DOHH2 (cell line): ENCODE measurements at regions not wholly inside any gene's neighbourhood (a gene's known extent, or its start where the extent isn't known, plus 50 kb on each side); places are given as distances from the start of the nearest gene placed in this dataset.

Experiments used
- H3F3A ChIP-seq: fragments of 200-600 bp; sonication (generic), shearing (Covaris generic); 2 replicates; pipeline ENCODE4 v1.6.0; 2016; ENCODE audit warnings: antibody characterized with exemption, mild to moderate bottlenecking; ENCODE audit not compliant: control insufficient read depth, insufficient read depth
- H3K27ac ChIP-seq: fragments of 200-600 bp; sonication (generic); 2 replicates; pipeline ENCODE4 v1.5.1; 2014; ENCODE audit warnings: low read depth, mild to moderate bottlenecking, low read length, moderate library complexity
- H3K27me3 ChIP-seq: fragments of 200-600 bp; sonication (generic); 2 replicates; pipeline ENCODE4 v1.6.1; 2014; ENCODE audit warnings: mild to moderate bottlenecking, low read length, mixed read lengths; ENCODE audit not compliant: control insufficient read depth
- H3K36me3 ChIP-seq: fragments of 200-600 bp; sonication (generic); 2 replicates; pipeline ENCODE4 v1.6.1; 2014; ENCODE audit warnings: mild to moderate bottlenecking, low read length, moderate library complexity, mixed read lengths; ENCODE audit not compliant: control insufficient read depth
- H3K4me1 ChIP-seq: fragments of 200-600 bp; sonication (generic); 2 replicates; pipeline ENCODE4 v1.6.1; 2014; ENCODE audit warnings: mild to moderate bottlenecking, low read length, mixed read lengths; ENCODE audit not compliant: control insufficient read depth
- H3K4me2 ChIP-seq: fragments of 200-600 bp; sonication (generic); 2 replicates; pipeline ENCODE4 v1.6.0; 2014; ENCODE audit warnings: mild to moderate bottlenecking, low read length, moderate library complexity
- H3K4me3 ChIP-seq: fragments of 200-600 bp; sonication (generic); 2 replicates; pipeline ENCODE4 v1.5.1; 2014; ENCODE audit warnings: mild to moderate bottlenecking, low read length, mixed read lengths
- H3K79me2 ChIP-seq: fragments of 200-600 bp; sonication (generic); 2 replicates; pipeline ENCODE4 v1.6.1; 2014; ENCODE audit warnings: mild to moderate bottlenecking, low read length, mixed read lengths; ENCODE audit not compliant: control insufficient read depth
- H3K9me2 ChIP-seq: fragments of 200-600 bp; sonication (generic); replicated peaks from 2 replicates; pipeline ENCODE4 v1.6.1; 2014; ENCODE audit warnings: mild to moderate bottlenecking, low read length, mixed read lengths; ENCODE audit not compliant: control insufficient read depth
- H3K9me3 ChIP-seq: fragments of 200-600 bp; sonication (generic); 2 replicates; pipeline ENCODE4 v1.6.1; 2014; ENCODE audit warnings: antibody characterized with exemption, low read length, mixed read lengths; ENCODE audit not compliant: control insufficient read depth, insufficient read depth
- H4K20me1 ChIP-seq: fragments of 200-600 bp; sonication (generic); 2 replicates; pipeline ENCODE4 v1.6.0; 2014; ENCODE audit warnings: low read depth, mild to moderate bottlenecking, antibody characterized with exemption, low read length, moderate library complexity; ENCODE audit not compliant: control insufficient read depth, insufficient read depth
- EZH2phosphoT487 ChIP-seq: fragments of 200-600 bp; sonication (generic); IDR thresholded peaks from 2 replicates; pipeline ENCODE4 v1.6.1; 2017; ENCODE audit warnings: borderline replicate concordance, mild to moderate bottlenecking, antibody characterized with exemption, low read length, moderate library complexity, mixed read lengths
- TF ChIP-seq, protein P1 (sequence below): fragments of 200-600 bp; sonication (generic); IDR thresholded peaks from one replicate; pipeline ENCODE4 v1.5.1; 2014; ENCODE audit warnings: antibody characterized with exemption, mild to moderate bottlenecking, low read depth, low read length; ENCODE audit not compliant: poor library complexity, severe bottlenecking

DNA sequence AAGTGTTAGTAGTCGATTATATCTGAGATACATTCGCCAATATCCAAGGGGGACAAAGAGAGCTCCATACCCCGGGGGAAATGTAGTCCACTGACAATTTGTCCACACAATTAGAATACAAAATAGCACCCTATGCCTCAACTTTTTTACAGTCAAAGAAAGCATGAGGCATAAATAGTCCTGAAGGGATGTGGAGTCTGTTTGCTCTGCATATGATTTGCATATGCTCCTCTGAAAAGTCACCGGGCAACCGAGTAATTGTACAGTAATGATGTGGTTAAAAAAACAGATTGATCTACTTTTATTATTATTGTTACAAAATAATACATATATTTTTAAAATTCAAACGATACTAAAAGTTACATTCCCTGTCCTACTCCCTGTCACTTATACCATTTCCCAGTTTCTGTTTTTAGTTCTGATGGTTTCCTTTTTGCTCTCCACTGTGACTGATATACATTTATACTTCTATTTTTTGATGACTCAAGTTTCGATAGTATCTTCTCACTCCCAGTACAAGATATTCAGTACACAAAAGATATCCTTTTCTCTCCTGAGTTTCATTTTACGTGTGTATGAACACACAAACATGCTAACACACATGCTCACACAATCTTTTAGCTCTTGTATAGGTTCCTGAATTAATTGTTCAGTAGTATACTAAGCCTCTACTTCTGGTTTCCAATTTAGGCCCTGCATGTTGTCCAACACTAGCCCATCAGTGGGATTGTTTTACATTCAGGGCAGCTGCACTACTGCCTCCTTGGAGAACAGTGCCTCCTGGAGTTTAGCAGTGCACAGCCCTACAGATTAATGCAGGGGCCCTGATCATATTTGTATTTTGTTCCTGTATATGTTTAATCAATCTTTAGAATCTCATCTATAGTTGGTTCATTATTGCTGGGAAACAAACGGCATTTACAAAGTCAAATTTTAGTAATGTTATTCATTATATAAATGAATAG, 130.9 kb downstream of the TES start:
- H3K9me2 ChIP-seq: no peaks in the 10 kb centered on the region

DNA sequence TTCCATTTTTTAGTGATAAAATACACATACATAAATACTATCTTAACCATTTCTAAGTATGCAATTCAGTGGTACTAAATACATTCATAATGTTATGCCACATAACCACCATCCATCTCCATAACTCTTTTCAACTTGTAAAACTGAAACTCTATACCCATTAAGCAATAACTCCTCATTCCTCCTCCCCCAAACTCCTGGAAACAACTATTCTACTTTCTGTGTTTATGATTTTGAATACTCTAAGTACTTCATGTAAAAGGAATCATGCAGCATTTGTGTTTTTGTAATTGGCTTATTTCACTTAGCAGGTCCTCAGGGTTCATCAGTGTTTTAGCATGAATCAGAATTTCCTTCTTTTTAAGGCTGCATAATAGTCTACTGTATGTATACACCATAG, 131.8 kb downstream of the TES start:
- no peaks in the 10 kb centered on the region for H3K9me3 ChIP-seq
- no peak overlapping the region for H3K4me3 ChIP-seq
- H3K27me3 ChIP-seq: no peaks in the 10 kb centered on the region
- no peaks in the 10 kb centered on the region for H3K9me2 ChIP-seq
- H3K4me2 ChIP-seq: no peak overlapping the region
- H3K79me2 ChIP-seq: no peaks in the 10 kb centered on the region
- H3K36me3 ChIP-seq: no peaks in the 10 kb centered on the region
- no peak overlapping the region for H3K27ac ChIP-seq
- no peaks in the 10 kb centered on the region for H3F3A ChIP-seq
- no peaks in the 10 kb centered on the region for H3K4me1 ChIP-seq
- TF ChIP-seq, protein P1, sequence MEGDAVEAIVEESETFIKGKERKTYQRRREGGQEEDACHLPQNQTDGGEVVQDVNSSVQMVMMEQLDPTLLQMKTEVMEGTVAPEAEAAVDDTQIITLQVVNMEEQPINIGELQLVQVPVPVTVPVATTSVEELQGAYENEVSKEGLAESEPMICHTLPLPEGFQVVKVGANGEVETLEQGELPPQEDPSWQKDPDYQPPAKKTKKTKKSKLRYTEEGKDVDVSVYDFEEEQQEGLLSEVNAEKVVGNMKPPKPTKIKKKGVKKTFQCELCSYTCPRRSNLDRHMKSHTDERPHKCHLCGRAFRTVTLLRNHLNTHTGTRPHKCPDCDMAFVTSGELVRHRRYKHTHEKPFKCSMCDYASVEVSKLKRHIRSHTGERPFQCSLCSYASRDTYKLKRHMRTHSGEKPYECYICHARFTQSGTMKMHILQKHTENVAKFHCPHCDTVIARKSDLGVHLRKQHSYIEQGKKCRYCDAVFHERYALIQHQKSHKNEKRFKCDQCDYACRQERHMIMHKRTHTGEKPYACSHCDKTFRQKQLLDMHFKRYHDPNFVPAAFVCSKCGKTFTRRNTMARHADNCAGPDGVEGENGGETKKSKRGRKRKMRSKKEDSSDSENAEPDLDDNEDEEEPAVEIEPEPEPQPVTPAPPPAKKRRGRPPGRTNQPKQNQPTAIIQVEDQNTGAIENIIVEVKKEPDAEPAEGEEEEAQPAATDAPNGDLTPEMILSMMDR: no peak
- TF ChIP-seq EZH2phosphoT487: no peak
- no peaks in the 10 kb centered on the region for H4K20me1 ChIP-seq

More for the DNA sequence above, 130.9 kb downstream of the TES start:
- Histone ChIP-seq H3K4me3 (no peak overlapping the region), H3K27me3 (no peaks in the 10 kb centered on the region), H3K9me3 (no peaks in the 10 kb centered on the region), H3K4me2 (no peak overlapping the region), H3K36me3 (no peaks in the 10 kb centered on the region), H4K20me1 (no peaks in the 10 kb centered on the region), H3F3A (no peaks in the 10 kb centered on the region), H3K27ac (no peak overlapping the region), H3K4me1 (no peaks in the 10 kb centered on the region), H3K79me2 (no peaks in the 10 kb centered on the region)
- TF ChIP-seq EZH2phosphoT487: no peak
- TF ChIP-seq, protein P1: peak; percentile 18

DNA sequence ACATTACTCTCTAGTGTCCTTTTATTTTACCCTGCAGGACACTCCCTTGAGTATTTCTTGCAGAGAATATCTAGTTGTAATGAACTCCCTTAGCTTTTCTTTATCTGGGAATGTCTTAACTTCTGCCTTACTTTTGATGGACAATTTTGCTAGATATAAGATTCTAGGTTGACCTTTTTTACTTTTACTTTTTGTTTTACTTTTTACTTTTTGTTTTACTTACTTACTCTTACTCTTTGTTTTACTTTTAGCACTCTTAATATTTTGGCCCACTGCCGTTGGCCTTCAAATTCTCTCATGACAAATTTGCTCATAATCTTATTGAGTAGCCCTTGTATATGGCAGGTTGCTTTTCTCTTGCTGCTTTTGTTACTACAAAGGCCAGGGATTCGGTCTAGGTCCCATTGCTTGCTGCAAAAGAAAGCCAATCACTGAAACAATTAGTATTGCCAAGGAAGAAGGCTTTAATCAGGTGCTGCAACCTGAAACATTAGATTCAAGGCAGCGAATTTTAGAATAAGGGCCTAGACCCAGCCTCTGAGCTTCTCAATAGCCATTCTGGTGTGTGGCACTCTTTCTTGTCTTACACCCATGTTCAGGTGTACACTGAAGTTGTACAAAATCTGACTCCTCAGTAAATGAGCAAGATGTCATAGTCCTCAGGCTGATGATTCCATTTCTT, 137.0 kb downstream of the TES start:
- Histone ChIP-seq H3K4me2 (no peak overlapping the region), H3F3A (no peaks in the 10 kb centered on the region), H3K4me3 (no peak overlapping the region), H3K27ac (no peak overlapping the region), H3K9me3 (peaks cover 2% of the 10 kb centered on the region; the same call in 1 of the 2 replicates), H3K36me3 (no peaks in the 10 kb centered on the region), H3K9me2 (no peaks in the 10 kb centered on the region), H4K20me1 (no peaks in the 10 kb centered on the region), H3K79me2 (no peaks in the 10 kb centered on the region), H3K4me1 (no peaks in the 10 kb centered on the region), H3K27me3 (no peaks in the 10 kb centered on the region; the same call in 1 of the 2 replicates)
- TF ChIP-seq, protein P1: no peak
- no peak for TF ChIP-seq EZH2phosphoT487
